ENCODE measurements at regions not wholly inside any gene's neighbourhood (a gene's known extent, or its start where the extent isn't known, plus 50 kb on each side); places are given as distances from the start of the nearest gene placed in this dataset.

GRCh38 chr1:94609619-94610018 is 68.1 kb upstream of the F3 start:
- TF ChIP-seq, protein P1, sequence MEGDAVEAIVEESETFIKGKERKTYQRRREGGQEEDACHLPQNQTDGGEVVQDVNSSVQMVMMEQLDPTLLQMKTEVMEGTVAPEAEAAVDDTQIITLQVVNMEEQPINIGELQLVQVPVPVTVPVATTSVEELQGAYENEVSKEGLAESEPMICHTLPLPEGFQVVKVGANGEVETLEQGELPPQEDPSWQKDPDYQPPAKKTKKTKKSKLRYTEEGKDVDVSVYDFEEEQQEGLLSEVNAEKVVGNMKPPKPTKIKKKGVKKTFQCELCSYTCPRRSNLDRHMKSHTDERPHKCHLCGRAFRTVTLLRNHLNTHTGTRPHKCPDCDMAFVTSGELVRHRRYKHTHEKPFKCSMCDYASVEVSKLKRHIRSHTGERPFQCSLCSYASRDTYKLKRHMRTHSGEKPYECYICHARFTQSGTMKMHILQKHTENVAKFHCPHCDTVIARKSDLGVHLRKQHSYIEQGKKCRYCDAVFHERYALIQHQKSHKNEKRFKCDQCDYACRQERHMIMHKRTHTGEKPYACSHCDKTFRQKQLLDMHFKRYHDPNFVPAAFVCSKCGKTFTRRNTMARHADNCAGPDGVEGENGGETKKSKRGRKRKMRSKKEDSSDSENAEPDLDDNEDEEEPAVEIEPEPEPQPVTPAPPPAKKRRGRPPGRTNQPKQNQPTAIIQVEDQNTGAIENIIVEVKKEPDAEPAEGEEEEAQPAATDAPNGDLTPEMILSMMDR (IDR thresholded peaks at IDR 0.05): no peak
- no peak for TF ChIP-seq POLR2A (IDR thresholded peaks at IDR 0.05)
